Esophagus squamous epithelium (tissue), 5 donors: ENCODE measurements at regions not wholly inside any gene's neighbourhood (a gene's known extent, or its start where the extent isn't known, plus 50 kb on each side); places are given as distances from the start of the nearest gene placed in this dataset.

Source experiments
- DNase-seq: peaks from one replicate; lab custom pipeline; 2025; lab: John Stamatoyannopoulos, UW
- H3K27ac ChIP-seq, 4 donors: fragments of 200-600 bp; sonication (generic); one replicate each; pipeline ENCODE4 v1.5.1; 2016 to 2019; ENCODE audit warnings: mild to moderate bottlenecking in 1 of 4
- H3K27me3 ChIP-seq, 4 donors: fragments of 200-600 bp; sonication (generic); 1 replicate in 3 of 4; 2 replicates in 1 of 4; pipeline versions ENCODE4 v1.5.1 to v1.6.0; 2017 to 2021; ENCODE audit warnings: antibody characterized with exemption in 1 of 4
- H3K36me3 ChIP-seq, 3 donors: fragments of 200-600 bp; sonication (generic); one replicate each; pipeline ENCODE4 v1.5.1; 2016 to 2019
- H3K4me1 ChIP-seq, 3 donors: fragments of 200-600 bp; sonication (generic); one replicate each; pipeline ENCODE4 v1.5.1; 2017 to 2019
- H3K4me3 ChIP-seq, 4 donors: fragments of 200-600 bp; sonication (generic); 1 replicate in 3 of 4; 2 replicates in 1 of 4; pipeline ENCODE4 v1.5.1; 2016 to 2019; ENCODE audit warnings: mild to moderate bottlenecking in 2 of 4, moderate library complexity in 1 of 4
- H3K9me3 ChIP-seq, 3 donors: fragments of 200-600 bp; sonication (generic); one replicate each; pipeline ENCODE4 v1.5.1; 2016 to 2019
- CTCF ChIP-seq, 6 experiments: fragments of 450-650 bp in 4 of 6; fragments of 200-600 bp in 2 of 6; sonication (generic) in 2 of 6; IDR thresholded peaks; one replicate each; pipeline ENCODE4 v1.5.1; 2016 to 2019; ENCODE audit warnings: antibody characterized with exemption in 6 of 6, mild to moderate bottlenecking in 4 of 6, moderate library complexity in 4 of 6
- POLR2A ChIP-seq, 4 donors: fragments of 450-650 bp; IDR thresholded peaks; one replicate each; pipeline ENCODE4 v1.6.1; 2017; ENCODE audit warnings: antibody characterized with exemption in 4 of 4, mild to moderate bottlenecking in 4 of 4, moderate library complexity in 3 of 4
- WGBS, 2 donors: methylation state at CpG; one replicate each; pipeline ENCODE4 v1.1.5; 2018; 5-methylcytosine and 5-hydroxymethylcytosine counted together
- intact Hi-C: fragments of 100-400 bp; cut with DNase I; formaldehyde crosslinking; loops from one replicate; pipeline ENCODE4 v1.15.0; 2022
- donor health status: DM: yes; HTN: yes; CAD: no.

DNA sequence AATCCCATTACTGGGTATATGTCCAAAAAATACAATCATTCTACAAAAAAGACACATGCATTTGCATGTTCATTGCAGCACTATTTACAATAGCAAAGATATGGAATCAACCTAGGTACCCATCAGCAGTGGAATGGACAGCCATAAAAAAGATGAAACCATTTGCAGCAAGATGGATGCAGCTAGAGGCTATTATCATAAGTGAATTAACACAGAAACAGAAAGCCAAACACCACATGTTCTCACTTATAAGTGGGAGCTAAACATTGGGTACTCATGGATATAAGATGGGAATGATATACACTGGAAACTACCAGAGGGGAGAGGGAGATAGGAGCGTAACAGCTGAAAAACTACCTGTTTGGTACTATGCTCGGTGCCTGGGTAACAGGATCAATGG, 154.0 kb downstream of the TMEM26 start:
- WGBS, 2 donors, result 84 to 91% methylated on average over 2 of the region's 2 CpGs
- H3K4me1 ChIP-seq, result peaks cover 0 to 5% (median 0%) of the 10 kb centered on the region in 3 donors
- intact Hi-C loops, result no loop called here
- TF ChIP-seq CTCF (IDR thresholded peaks at IDR 0.05), result no peak
- H3K27ac ChIP-seq, result no peak overlapping the region
- no peaks in the 10 kb centered on the region for H3K27me3 ChIP-seq
- no peak overlapping the region for H3K4me3 ChIP-seq
- no peaks in the 10 kb centered on the region for H3K36me3 ChIP-seq
- no peak for DNase-seq
- peaks cover 0 to 8% (median 0%) of the 10 kb centered on the region in 3 donors for H3K9me3 ChIP-seq

DNA sequence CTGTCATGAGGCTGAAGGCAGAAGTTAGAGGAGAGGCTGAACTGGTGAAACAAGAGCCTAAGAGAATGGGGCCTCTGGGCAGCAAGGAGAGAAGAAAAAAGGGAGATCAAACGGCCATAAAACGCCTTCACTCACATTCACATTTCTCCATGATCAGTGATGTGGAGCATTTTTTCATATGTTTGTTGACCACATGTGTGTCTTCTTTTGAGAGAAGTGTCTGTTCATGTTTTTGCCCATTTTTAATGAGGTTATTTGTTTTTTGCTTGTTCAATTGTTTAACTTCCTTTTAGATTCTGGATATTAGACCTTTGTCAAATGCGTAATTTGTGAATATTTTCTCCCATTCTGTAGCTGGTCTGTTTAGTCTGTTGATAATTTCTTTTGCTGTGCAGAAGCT, 155.0 kb downstream of the TMEM26 start:
- Histone ChIP-seq H3K9me3 (peaks cover 0 to 8% (median 0%) of the 10 kb centered on the region in 3 donors), H3K27me3 (no peaks in the 10 kb centered on the region), H3K4me3 (no peak overlapping the region), H3K4me1 (peaks cover 0 to 6% (median 0%) of the 10 kb centered on the region in 3 donors), H3K36me3 (no peaks in the 10 kb centered on the region), H3K27ac (no peak overlapping the region)
- intact Hi-C loops, result no loop called here
- DNase-seq, result no peak
- no peak for TF ChIP-seq CTCF (IDR thresholded peaks at IDR 0.05)
- TF ChIP-seq POLR2A (IDR thresholded peaks at IDR 0.05), result no peak
- WGBS, 2 donors, result 80 to 87% methylated on average over 3 of the region's 3 CpGs

- DNase-seq, result no peak
- Histone ChIP-seq H3K27ac (no peak overlapping the region), H3K4me3 (no peak overlapping the region), H3K27me3 (no peaks in the 10 kb centered on the region), H3K4me1 (peaks cover 0 to 6% (median 3%) of the 10 kb centered on the region in 3 donors), H3K9me3 (peaks cover 0 to 8% (median 0%) of the 10 kb centered on the region in 3 donors), H3K36me3 (no peaks in the 10 kb centered on the region)
- no peak for TF ChIP-seq POLR2A (IDR thresholded peaks at IDR 0.05)
- TF ChIP-seq CTCF (IDR thresholded peaks at IDR 0.05), result no peak
- intact Hi-C loops, result no loop called here
These were observed 157.0 kb downstream of the TMEM26 start for GRCh38 chr10:61296161-61296560.

GRCh38 chr10:61294131-61294530, 159.1 kb downstream of the TMEM26 start:
- 67 to 79% methylated on average over 6 of the region's 6 CpGs for WGBS, 2 donors
- H3K27ac ChIP-seq, result peak overlapping the region in 3 of 4 donors; percentile 19 to 57 (median 40)
- no peak overlapping the region for H3K4me3 ChIP-seq
- H3K4me1 ChIP-seq, result peaks cover 0 to 6% (median 5%) of the 10 kb centered on the region in 3 donors
- no peak for TF ChIP-seq POLR2A (IDR thresholded peaks at IDR 0.05)
- intact Hi-C loops, result no loop called here
- H3K9me3 ChIP-seq, result peaks cover 0 to 8% (median 0%) of the 10 kb centered on the region in 3 donors
- H3K36me3 ChIP-seq, result no peaks in the 10 kb centered on the region
- no peaks in the 10 kb centered on the region for H3K27me3 ChIP-seq
- no peak for DNase-seq

- DNase-seq, result no peak
- intact Hi-C loops, result no loop called here
- WGBS, 2 donors, result 76 to 79% methylated on average over 2 of the region's 2 CpGs
- Histone ChIP-seq H3K9me3 (no peaks in the 10 kb centered on the region), H3K4me1 (peaks cover 0 to 17% (median 5%) of the 10 kb centered on the region in 3 donors), H3K4me3 (no peak overlapping the region), H3K36me3 (no peaks in the 10 kb centered on the region), H3K27ac (no peak overlapping the region), H3K27me3 (no peaks in the 10 kb centered on the region)
- TF ChIP-seq CTCF (IDR thresholded peaks at IDR 0.05) (no peak), POLR2A (IDR thresholded peaks at IDR 0.05) (no peak)
These were observed 163.4 kb downstream of the TMEM26 start for GRCh38 chr10:61289813-61290212.

DNA sequence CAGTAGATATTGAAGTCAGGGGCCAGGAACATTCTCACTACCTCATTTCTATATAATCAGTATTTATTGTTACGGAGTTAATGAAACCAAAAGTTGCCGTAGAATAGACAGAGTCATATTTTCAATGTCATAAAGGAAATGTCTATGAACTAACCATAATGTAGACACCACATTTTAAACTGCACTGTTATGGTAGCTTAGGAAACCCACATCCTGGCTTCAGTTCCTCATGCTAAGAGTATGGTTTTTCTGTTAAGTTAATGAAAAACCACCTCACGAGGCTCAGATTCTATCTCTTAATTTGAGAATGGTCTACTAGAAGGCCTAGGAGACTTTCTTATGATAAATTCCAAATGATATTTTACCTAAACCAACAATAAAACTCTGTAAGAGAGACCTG, 166.5 kb downstream of the TMEM26 start:
- 47 to 74% methylated on average over 3 of the region's 3 CpGs for WGBS, 2 donors
- Histone ChIP-seq H3K4me1 (peaks cover 5 to 24% (median 7%) of the 10 kb centered on the region in 3 donors), H3K27ac (no peak overlapping the region), H3K4me3 (no peak overlapping the region), H3K27me3 (no peaks in the 10 kb centered on the region), H3K36me3 (no peaks in the 10 kb centered on the region), H3K9me3 (no peaks in the 10 kb centered on the region)
- no peak for DNase-seq
- TF ChIP-seq POLR2A (IDR thresholded peaks at IDR 0.05), result no peak
- no peak for TF ChIP-seq CTCF (IDR thresholded peaks at IDR 0.05)
- intact Hi-C loops, result no loop called here
